ENCODE measurements at regions not wholly inside any gene's neighbourhood (a gene's known extent, or its start where the extent isn't known, plus 50 kb on each side); places are given as distances from the start of the nearest gene placed in this dataset.

- H3K4me3 ChIP-seq: no peak overlapping the region
- no peaks in the 10 kb centered on the region for H3K27me3 ChIP-seq
- DNase-seq: no peak
- intact Hi-C loops (cut with DNase I): no loop called here
- H3K27ac ChIP-seq: no peak overlapping the region
- H3K9me3 ChIP-seq: no peaks in the 10 kb centered on the region
- no peak for TF ChIP-seq POLR2A (IDR thresholded peaks at IDR 0.05)
- TF ChIP-seq, protein P1, sequence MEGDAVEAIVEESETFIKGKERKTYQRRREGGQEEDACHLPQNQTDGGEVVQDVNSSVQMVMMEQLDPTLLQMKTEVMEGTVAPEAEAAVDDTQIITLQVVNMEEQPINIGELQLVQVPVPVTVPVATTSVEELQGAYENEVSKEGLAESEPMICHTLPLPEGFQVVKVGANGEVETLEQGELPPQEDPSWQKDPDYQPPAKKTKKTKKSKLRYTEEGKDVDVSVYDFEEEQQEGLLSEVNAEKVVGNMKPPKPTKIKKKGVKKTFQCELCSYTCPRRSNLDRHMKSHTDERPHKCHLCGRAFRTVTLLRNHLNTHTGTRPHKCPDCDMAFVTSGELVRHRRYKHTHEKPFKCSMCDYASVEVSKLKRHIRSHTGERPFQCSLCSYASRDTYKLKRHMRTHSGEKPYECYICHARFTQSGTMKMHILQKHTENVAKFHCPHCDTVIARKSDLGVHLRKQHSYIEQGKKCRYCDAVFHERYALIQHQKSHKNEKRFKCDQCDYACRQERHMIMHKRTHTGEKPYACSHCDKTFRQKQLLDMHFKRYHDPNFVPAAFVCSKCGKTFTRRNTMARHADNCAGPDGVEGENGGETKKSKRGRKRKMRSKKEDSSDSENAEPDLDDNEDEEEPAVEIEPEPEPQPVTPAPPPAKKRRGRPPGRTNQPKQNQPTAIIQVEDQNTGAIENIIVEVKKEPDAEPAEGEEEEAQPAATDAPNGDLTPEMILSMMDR (IDR thresholded peaks at IDR 0.05): no peak
- 47% methylated on average over 4 of the region's 5 CpGs for WGBS (ENCODE audit: insufficient coverage, low coverage, low lambda C conversion rate, missing lambda C conversion rate)
- no peaks in the 10 kb centered on the region for H3K36me3 ChIP-seq
- H3K4me1 ChIP-seq: no peaks in the 10 kb centered on the region
- no peak for ATAC-seq
These were observed 190.7 kb downstream of the C6orf118 start for GRCh38 chr6:165118736-165119135.

DNA sequence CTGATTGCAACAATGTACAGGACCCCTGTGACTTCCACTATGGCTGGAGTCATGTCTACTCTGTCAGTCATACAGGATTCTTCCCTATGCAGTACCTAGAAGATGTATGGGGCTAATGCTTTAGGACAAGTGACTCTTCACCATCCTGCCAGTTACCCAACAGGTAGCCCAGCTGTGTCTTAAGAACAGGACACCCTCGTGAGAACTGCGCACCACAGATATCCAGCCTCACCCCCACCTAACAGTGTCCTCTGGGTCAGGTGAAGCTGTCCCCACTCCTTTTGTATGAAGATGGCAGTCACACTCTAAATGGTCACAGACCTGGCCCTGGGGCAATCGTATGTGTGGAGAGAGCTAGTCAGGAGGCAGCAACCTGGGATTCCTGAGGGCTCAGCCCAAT, 191.6 kb downstream of the C6orf118 start:
- 60% methylated on average over 1 of the region's 3 CpGs for WGBS (ENCODE audit: insufficient coverage, low coverage, low lambda C conversion rate, missing lambda C conversion rate)
- no peaks in the 10 kb centered on the region for H3K9me3 ChIP-seq
- H3K4me1 ChIP-seq: no peaks in the 10 kb centered on the region
- ATAC-seq: no peak
- H3K4me3 ChIP-seq: no peak overlapping the region
- H3K36me3 ChIP-seq: no peaks in the 10 kb centered on the region
- TF ChIP-seq, protein P1 (IDR thresholded peaks at IDR 0.05): no peak
- TF ChIP-seq POLR2A (IDR thresholded peaks at IDR 0.05): no peak
- no peak for DNase-seq
- H3K27ac ChIP-seq: no peak overlapping the region
- H3K27me3 ChIP-seq: no peaks in the 10 kb centered on the region
- intact Hi-C loops (cut with DNase I): no loop called here

GRCh38 chr6:165117121-165117520, 192.3 kb downstream of the C6orf118 start:
- WGBS (ENCODE audit: insufficient coverage, low coverage, low lambda C conversion rate, missing lambda C conversion rate): 50% methylated on average over 1 of the region's 2 CpGs
- H3K36me3 ChIP-seq: no peaks in the 10 kb centered on the region
- no peaks in the 10 kb centered on the region for H3K4me1 ChIP-seq
- intact Hi-C loops (cut with DNase I): no loop called here
- ATAC-seq: no peak
- no peak for TF ChIP-seq POLR2A (IDR thresholded peaks at IDR 0.05)
- TF ChIP-seq, protein P1 (IDR thresholded peaks at IDR 0.05): no peak
- no peak overlapping the region for H3K27ac ChIP-seq
- H3K9me3 ChIP-seq: no peaks in the 10 kb centered on the region
- DNase-seq: no peak
- H3K27me3 ChIP-seq: no peaks in the 10 kb centered on the region
- no peak overlapping the region for H3K4me3 ChIP-seq

GRCh38 chr6:165110860-165111259, 198.5 kb downstream of the C6orf118 start:
- no peaks in the 10 kb centered on the region for H3K4me1 ChIP-seq
- WGBS (ENCODE audit: insufficient coverage, low coverage, low lambda C conversion rate, missing lambda C conversion rate): 71% methylated on average over 1 of the region's 1 CpG
- H3K36me3 ChIP-seq: no peaks in the 10 kb centered on the region
- DNase-seq (no peak), ATAC-seq (no peak)
- intact Hi-C loops (cut with DNase I): no loop called here
- no peaks in the 10 kb centered on the region for H3K27me3 ChIP-seq
- no peak for TF ChIP-seq POLR2A (IDR thresholded peaks at IDR 0.05)
- TF ChIP-seq, protein P1 (IDR thresholded peaks at IDR 0.05): no peak
- no peaks in the 10 kb centered on the region for H3K9me3 ChIP-seq
- H3K4me3 ChIP-seq: no peak overlapping the region
- no peak overlapping the region for H3K27ac ChIP-seq

DNA sequence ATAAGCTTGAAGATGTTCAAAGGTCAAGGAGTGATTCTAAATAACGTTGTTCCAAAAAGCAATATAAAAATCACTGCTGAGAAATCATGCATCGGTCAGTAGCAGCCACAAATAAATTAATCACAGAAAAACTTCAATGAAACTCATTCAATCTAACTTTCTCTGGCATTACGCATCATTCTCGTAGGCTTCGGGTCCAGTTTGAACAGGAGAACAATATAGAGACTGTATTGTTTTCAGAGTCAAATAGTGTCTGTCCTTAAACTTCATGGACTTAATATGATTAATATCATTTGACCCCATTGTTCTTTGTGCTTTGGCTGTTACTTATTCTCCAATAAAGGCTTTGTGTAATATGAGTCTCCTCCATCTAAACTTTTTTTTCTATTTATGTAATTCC, 200.4 kb downstream of the C6orf118 start:
- H3K4me3 ChIP-seq: no peak overlapping the region
- 61% methylated on average over 5 of the region's 5 CpGs for WGBS (ENCODE audit: insufficient coverage, low coverage, low lambda C conversion rate, missing lambda C conversion rate)
- H3K36me3 ChIP-seq: no peaks in the 10 kb centered on the region
- intact Hi-C loops (cut with DNase I): no loop called here
- no peaks in the 10 kb centered on the region for H3K4me1 ChIP-seq
- no peak for DNase-seq
- H3K27me3 ChIP-seq: no peaks in the 10 kb centered on the region
- no peak for TF ChIP-seq POLR2A (IDR thresholded peaks at IDR 0.05)
- TF ChIP-seq, protein P1 (IDR thresholded peaks at IDR 0.05): no peak
- no peaks in the 10 kb centered on the region for H3K9me3 ChIP-seq
- H3K27ac ChIP-seq: no peak overlapping the region
- no peak for ATAC-seq
